DMS 273 (cell line): ENCODE measurements at regions not wholly inside any gene's neighbourhood (a gene's known extent, or its start where the extent isn't known, plus 50 kb on each side); places are given as distances from the start of the nearest gene placed in this dataset.

ENCODE experiments used
- DNase-seq: peaks from one replicate; lab custom pipeline; 2025; ENCODE audit not compliant: unreplicated experiment; lab: John Stamatoyannopoulos, UW

GRCh38 chr2:176467595-176467994 lies 198.4 kb downstream of the MTX2 start:
- no peak for DNase-seq

- DNase-seq: no peak
Measured at GRCh38 chr2:176468457-176469113, 199.3 kb downstream of the MTX2 start.

- no peak for DNase-seq
Measured at GRCh38 chr2:176470713-176471112, 201.5 kb downstream of the MTX2 start.

GRCh38 chr2:176471949-176472348 lies 202.7 kb downstream of the MTX2 start:
- no peak for DNase-seq

- DNase-seq: peak; percentile 82
Measured at GRCh38 chr2:176473177-176473576, 203.9 kb downstream of the MTX2 start.

GRCh38 chr2:176473851-176474250 lies 204.6 kb downstream of the MTX2 start:
- no peak for DNase-seq

GRCh38 chr2:176477336-176477735 lies 208.1 kb downstream of the MTX2 start:
- no peak for DNase-seq

GRCh38 chr2:176479961-176480360 lies 210.7 kb downstream of the MTX2 start:
- peak; percentile 61 for DNase-seq

GRCh38 chr2:176482107-176482506 lies 212.9 kb downstream of the MTX2 start:
- no peak for DNase-seq

- DNase-seq: no peak
Measured at GRCh38 chr2:176483476-176483875, 214.2 kb downstream of the MTX2 start.

GRCh38 chr2:176483901-176484568 lies 214.8 kb downstream of the MTX2 start:
- no peak for DNase-seq

- no peak for DNase-seq
Measured at GRCh38 chr2:176484838-176485237, 215.6 kb downstream of the MTX2 start.

GRCh38 chr2:176488431-176488830 lies 219.2 kb downstream of the MTX2 start:
- DNase-seq: no peak

GRCh38 chr2:176490061-176490861 lies 221.0 kb downstream of the MTX2 start:
- DNase-seq: no peak

- peak; percentile 69 for DNase-seq
Measured at GRCh38 chr2:176491172-176491904, 222.1 kb downstream of the MTX2 start.

- no peak for DNase-seq
Measured at GRCh38 chr2:176492583-176492982, 223.3 kb downstream of the MTX2 start.

- no peak for DNase-seq
Measured at GRCh38 chr2:176493226-176493825, 224.1 kb downstream of the MTX2 start.

- DNase-seq: no peak
Measured at GRCh38 chr2:176493909-176494308, 224.7 kb downstream of the MTX2 start.

GRCh38 chr2:176494949-176495353 lies 225.7 kb downstream of the MTX2 start:
- DNase-seq: no peak

- DNase-seq: no peak
Measured at GRCh38 chr2:176495826-176496225, 226.6 kb downstream of the MTX2 start.

- DNase-seq: no peak
Measured at GRCh38 chr2:176496761-176497160, 227.5 kb downstream of the MTX2 start.
